Glomerular endothelial cell (primary cell): ENCODE measurements at regions not wholly inside any gene's neighbourhood (a gene's known extent, or its start where the extent isn't known, plus 50 kb on each side); places are given as distances from the start of the nearest gene placed in this dataset.
"Not testable (repeated sequence)": the region's sequence is repeated elsewhere in the genome, so short reads cannot be mapped to it uniquely, and the experiment has no call there.

ENCODE experiments used
- DNase-seq: peaks from one replicate; pipeline ENCODE4 v3.0.0-alpha.2; 2011; ENCODE audit warnings: low read depth, low spot score; ENCODE audit errors: extremely low read depth

- DNase-seq = no peak
These were observed 753.8 kb downstream of the REEP3 start for GRCh38 chr10:64275001-64275400.

DNA sequence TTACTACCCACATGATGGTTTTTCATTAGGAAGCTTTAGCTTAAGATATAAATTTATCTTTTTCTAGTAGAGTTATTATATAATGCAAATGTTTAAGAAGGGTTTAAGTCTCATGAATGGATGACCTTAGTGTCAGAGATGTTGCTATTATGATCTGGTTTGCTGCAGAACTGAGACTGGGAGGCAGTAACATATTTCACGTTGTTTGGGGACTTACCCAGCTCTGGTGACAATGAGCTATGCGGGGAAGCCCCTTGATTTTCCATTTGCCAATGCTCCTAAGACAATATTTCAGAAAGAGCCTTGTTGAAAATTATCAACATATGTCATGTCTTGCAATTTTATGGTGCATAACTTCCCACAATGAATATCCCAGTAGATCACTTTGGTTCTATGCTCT, 754.6 kb downstream of the REEP3 start:
- no peak for DNase-seq

- no peak for DNase-seq
These were observed 756.3 kb downstream of the REEP3 start for GRCh38 chr10:64277536-64277935.

DNA sequence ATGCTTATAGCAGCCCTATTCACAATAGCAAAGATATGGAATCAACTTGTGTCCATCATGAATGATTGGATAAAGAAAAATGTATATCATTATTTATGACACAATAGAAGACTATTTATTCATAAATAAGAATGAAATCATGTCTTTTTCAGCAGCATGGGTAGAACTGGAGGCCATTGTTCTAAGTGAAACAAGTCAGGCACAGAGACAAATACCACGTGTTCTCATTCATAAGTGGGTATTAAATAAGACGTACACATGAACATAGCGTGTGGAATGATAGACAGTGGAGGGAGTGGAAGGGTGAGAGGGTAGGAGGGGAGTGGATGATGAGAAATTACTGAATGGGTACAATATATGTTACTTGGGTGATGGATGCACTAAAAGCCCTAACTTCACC, 762.4 kb downstream of the REEP3 start:
- DNase-seq = no peak

GRCh38 chr10:64286533-64286932, 765.3 kb downstream of the REEP3 start:
- DNase-seq = no peak

GRCh38 chr10:64288404-64288803, 767.2 kb downstream of the REEP3 start:
- DNase-seq = no peak

DNA sequence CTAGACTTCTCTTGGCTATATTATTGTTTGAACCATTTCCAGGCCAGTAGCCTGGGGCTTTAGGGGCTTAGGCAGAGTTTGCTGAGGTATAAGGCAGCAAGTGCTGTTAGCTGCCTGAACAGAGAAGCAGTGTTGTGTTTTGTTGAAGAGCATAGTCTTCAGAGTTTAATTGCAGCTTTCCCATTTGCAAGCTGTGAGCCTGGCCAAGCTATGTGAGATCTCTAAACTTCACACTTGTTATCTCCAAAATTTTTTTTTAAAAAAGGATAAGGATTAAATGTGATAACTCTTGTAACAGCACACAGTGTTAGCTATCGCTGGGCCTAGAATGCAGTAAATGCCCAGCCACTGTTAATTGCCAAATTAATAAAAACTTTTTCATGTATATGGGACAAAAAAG, 782.4 kb downstream of the REEP3 start:
- DNase-seq = no peak

GRCh38 chr10:64306729-64307327, 785.6 kb downstream of the REEP3 start:
- DNase-seq = no peak

GRCh38 chr10:64312876-64313275, 791.7 kb downstream of the REEP3 start:
- DNase-seq = no peak

GRCh38 chr10:64313967-64314366, 792.8 kb downstream of the REEP3 start:
- no peak for DNase-seq

DNA sequence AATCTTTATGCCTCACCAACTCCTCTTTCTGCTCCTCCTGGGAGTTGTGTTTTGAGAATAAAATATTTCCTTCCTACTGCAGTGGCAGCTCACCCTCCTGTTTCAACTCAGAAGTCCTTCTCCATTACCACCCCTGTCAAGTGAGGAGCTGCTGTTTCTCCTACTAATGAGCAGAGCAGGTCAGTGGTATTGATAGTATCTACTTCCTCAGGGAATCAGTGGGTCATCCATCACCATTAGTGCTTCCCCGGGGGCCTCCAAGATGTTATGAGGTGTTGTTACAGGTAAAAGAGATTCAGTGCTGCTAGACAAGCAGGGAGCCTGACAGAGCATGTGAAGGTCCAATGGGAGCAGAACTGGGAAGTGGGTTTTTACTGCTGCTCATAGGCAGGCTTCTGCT, 795.2 kb downstream of the REEP3 start:
- no peak for DNase-seq

GRCh38 chr10:64316833-64317232, 795.6 kb downstream of the REEP3 start:
- no peak for DNase-seq

DNA sequence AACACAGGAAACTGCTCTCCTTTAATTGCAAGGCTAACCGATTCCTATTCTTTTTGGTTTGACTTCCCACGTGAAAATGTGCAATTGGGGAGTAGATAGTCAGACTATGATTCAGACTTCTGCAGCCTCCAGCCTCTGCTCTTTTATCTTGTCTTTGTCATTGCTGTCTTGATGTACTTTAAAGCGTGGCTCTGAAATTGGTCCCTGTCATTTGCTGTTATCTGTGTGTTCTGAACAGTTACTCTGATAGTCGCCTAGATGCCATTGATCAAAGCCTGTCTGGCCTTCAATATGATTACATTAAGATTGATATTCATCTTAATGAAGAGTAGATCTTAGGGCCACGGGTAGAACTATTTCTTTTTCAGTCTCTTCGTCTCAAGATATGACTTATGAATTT, 799.2 kb downstream of the REEP3 start:
- DNase-seq = no peak

DNA sequence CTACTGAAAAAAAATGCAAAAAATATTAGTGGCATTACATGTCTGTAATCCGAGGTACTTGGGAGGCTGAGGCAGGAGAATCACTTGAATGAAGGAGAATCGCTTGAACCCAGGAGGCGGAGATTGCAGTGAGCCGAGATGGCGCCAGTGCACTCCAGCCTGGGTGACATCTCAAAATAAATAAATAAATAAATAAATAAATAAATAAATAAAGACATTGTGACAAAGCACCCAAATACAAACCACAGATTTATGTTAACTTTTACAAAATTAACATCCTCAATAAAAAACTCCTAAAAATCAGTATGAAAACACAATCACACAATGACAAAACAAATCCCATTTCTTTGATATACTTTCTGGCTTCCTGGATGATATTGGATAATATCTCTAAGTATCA, 808.3 kb downstream of the REEP3 start:
- DNase-seq = no peak

DNA sequence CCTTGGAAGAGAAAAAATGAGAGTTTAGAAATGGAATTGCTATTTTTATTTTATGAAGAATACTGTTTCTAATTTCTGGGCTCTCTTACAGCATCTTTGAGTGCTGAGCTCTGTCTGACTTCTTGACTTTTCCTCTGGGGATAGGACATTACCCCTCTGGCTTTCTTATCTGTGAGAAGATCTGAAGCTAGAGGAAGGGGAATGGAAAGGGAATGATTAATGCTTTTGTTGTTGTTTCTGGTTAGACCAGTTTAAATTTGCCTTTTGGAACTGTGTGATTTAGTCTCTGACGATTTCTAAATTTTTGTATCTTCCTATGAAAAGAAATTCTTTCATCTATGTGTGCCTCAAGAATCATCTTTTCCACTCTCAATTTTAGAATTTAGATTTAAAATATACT, 811.4 kb downstream of the REEP3 start:
- DNase-seq = no peak

DNA sequence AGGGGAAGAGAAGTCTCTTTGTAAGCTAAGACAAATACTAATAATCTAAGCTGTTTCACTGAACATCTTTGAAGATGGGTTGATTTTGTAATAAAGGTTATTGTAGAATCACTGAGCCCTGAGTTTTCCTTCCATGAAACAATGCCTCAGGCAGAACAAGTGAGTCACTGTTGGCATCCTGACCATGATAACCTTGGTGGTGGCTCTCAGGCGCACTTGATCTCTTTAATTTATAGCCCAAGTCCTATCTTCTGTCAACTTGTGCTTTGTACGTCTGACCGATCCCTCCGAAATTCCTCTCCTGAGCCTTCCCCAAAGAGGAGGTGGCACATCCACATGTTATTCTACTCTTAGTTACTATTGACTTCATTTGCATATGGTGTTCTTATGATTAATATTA, 812.9 kb downstream of the REEP3 start:
- no peak for DNase-seq

- no peak for DNase-seq
These were observed 823.0 kb downstream of the REEP3 start for GRCh38 chr10:64344211-64344610.

GRCh38 chr10:64345856-64346255, 824.7 kb downstream of the REEP3 start:
- no peak for DNase-seq

- no peak for DNase-seq
These were observed 825.2 kb downstream of the REEP3 start for GRCh38 chr10:64346389-64346788.

DNA sequence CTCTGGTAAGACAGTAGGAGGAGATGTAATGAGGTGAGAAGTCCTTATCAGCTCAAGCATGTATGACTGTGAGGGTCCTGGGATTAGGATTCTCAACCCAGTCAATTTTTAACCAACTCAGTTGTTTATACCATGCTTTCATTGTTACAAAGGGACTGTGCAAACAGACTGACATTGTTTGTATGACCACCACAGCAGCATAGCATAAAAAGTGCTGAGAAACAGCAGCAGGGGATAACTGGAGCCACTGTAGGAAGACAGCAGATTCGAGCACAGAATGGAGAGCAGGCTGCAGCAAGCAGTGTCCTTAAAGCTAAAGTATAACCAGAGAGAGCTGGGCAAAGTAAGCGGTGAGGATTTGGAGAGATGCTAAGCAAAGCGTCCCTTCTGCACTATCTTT, 829.5 kb downstream of the REEP3 start:
- DNase-seq = no peak

GRCh38 chr10:64358907-64359306, 837.7 kb downstream of the REEP3 start:
- no peak for DNase-seq

GRCh38 chr10:64360240-64360639, 839.0 kb downstream of the REEP3 start:
- not testable (repeated sequence) for DNase-seq

DNA sequence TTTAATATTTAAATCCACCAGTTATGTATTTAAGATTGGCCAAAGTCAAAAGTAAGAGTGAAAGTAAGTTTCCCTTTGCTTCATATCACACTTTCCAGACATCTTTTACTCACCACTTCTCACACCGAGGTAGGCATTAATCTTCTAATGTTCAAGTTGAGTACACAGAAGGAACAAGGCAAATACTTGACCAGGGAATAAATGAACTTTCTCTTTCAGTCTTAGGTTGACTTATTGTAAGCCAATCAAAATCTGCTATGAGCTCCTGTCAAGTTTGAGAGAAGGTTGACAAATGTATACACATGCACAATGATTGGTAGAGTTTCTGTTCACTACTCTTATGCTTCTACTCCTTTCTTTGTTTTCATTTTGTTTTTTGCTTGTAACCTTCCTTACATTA, 842.5 kb downstream of the REEP3 start:
- no peak for DNase-seq
